M059J (cell line): ENCODE measurements at regions not wholly inside any gene's neighbourhood (a gene's known extent, or its start where the extent isn't known, plus 50 kb on each side); places are given as distances from the start of the nearest gene placed in this dataset.

Experiments used
- DNase-seq: peaks from one replicate; pipeline ENCODE4 v3.0.0-alpha.2; 2012; ENCODE audit warnings: low read depth

DNA sequence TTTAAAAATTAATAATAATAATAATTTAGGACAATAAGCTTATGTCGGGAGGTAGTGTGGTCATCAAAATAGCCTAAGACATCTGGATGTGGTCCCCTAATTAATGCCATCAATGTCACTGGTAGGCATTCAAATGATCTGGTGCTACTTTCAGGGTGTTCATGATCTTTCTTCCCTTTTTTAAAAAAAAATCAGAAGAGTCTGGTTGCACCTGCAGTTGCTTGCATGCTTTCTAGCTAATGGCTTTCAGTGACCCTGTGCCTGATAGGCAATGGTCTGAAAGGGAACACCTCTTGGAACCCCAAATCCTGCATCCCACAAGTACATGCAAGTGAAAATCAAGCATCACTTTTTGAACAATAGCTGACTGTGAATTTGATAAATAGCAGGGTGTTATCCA, 64.1 kb upstream of the KBTBD8 start:
- no peak for DNase-seq

DNA sequence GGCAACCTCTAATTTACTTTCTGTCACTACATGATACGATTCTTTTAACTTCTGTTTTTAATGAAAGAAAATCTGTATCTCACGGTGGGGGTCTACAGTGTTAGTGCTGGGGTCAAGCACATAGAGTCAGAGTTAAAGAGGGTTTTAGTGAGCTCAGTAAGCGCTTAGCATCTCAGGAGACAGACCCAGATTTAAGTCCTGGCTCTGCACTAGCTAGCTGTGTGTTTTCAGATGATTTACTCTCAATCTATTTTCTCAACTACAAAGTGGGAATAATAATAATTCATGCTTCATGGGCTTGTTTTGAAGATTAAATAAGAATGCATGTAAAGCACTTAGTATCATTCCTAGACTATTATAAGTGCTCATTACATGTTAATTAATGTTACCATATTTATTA, 63.4 kb upstream of the KBTBD8 start:
- no peak for DNase-seq

DNA sequence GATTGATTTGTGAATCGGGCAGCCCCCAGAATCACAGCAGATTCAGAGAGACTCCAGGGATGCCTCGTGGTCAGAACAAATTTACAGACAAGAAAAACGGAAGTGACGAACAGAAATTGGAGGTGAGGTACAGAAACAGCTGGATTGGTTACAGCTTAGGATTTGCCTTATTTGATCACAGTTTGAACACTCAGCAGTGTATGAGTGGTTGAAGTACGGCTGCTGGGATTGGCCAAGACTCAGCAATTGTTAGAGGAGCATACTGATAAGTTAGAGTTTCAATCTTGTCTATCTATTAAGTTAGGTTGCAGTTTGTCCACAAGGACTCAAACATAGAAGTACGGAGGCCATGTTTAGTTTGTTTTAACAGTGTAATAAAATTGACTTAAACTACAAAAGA, 61.1 kb upstream of the KBTBD8 start:
- peak; percentile 23 for DNase-seq

DNA sequence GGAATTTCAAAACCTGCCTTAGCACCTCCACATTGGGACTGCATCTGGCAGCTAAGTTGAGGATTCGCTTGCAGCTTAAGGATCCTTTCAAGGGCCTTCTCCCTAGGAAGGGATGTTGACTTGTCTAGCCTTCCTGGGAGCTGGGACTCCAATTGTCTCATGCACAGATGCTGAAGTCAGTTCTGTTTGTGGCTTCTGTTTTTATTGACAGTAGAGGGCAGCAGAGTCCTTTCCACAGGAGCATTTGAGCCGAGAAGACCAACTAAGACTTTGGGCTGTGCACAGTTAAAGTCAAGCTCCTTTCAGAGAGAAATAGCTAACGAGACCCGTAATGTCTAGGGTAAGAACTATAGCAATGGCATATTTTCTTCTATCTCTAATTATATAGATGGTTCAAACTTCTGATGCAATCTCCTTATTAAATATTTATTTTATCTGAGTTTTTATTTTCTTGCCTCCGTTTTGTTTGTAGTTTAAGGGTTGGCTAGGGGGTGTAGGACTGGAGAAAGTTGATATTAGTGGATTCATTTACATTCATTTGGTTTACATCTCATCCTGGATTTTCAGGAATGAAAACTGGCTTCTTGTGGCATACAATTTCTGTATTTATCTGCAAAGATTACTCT, 59.7 kb upstream of the KBTBD8 start:
- peak; percentile 46 for DNase-seq

DNA sequence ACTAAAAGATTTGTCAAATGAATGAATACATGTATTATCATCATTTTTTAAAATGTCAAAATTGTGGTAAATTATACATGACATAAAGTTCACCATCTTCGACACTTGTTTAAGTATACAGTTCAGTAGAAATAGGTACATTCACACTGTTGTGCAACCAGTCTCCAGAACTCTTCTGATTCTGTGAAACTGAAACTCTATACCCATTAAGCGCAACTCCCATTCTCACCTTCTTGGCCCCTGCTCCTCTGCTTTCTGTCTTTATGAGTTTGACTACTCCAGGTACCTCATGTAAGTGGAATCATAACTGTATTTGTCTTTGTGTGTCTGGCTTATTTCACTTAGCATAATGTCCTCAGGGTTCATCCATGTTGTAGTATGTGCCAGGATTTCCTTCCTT, 50.1 kb upstream of the KBTBD8 start:
- no peak for DNase-seq
